Ishikawa (cell line): ENCODE measurements at regions not wholly inside any gene's neighbourhood (a gene's known extent, or its start where the extent isn't known, plus 50 kb on each side); places are given as distances from the start of the nearest gene placed in this dataset.

ENCODE experiments used
- CEBPB ChIP-seq: IDR thresholded peaks from 2 replicates; pipeline ENCODE4 v1.6.1; 2012
- EP300 ChIP-seq: IDR thresholded peaks from 2 replicates; pipeline ENCODE4 v1.6.1; 2012; ENCODE audit warnings: borderline replicate concordance
- NFIC ChIP-seq: IDR thresholded peaks from 2 replicates; pipeline ENCODE4 v1.6.1; 2012
- TAF1 ChIP-seq: IDR thresholded peaks from 2 replicates; pipeline ENCODE4 v1.6.1; 2012; ENCODE audit warnings: low read depth, mild to moderate bottlenecking
- TCF12 ChIP-seq: IDR thresholded peaks from 2 replicates; pipeline ENCODE4 v1.6.1; 2012; ENCODE audit warnings: low read depth
- TF ChIP-seq, protein P1 (sequence below): IDR thresholded peaks from 2 replicates; pipeline ENCODE4 v1.6.1; 2012

DNA sequence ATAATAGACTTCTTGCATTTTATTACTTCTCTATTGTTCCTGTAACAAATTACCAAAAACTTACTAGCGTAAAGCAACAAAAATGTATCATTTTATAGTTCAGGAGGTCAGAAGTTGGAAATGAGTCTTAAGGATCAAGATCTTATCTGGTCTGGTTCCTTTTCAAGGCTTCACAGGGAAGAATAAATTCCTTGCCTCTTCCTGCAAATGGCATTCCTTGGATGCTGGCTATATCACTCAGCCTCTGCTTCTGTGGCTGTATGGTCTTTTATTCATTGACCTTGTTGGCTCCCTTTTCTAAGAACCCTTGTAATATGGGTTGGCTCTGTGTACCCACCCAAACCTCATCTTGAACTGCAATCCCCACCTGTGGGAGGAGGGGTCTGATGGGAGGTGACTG, 478.4 kb upstream of the THBS1 start:
- TF ChIP-seq EP300 (no peak), NFIC (no peak), TAF1 (no peak), TCF12 (no peak), CEBPB (no peak)
- TF ChIP-seq, protein P1, sequence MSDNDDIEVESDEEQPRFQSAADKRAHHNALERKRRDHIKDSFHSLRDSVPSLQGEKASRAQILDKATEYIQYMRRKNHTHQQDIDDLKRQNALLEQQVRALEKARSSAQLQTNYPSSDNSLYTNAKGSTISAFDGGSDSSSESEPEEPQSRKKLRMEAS = no peak
